ENCODE measurements at regions not wholly inside any gene's neighbourhood (a gene's known extent, or its start where the extent isn't known, plus 50 kb on each side); places are given as distances from the start of the nearest gene placed in this dataset.

DNA sequence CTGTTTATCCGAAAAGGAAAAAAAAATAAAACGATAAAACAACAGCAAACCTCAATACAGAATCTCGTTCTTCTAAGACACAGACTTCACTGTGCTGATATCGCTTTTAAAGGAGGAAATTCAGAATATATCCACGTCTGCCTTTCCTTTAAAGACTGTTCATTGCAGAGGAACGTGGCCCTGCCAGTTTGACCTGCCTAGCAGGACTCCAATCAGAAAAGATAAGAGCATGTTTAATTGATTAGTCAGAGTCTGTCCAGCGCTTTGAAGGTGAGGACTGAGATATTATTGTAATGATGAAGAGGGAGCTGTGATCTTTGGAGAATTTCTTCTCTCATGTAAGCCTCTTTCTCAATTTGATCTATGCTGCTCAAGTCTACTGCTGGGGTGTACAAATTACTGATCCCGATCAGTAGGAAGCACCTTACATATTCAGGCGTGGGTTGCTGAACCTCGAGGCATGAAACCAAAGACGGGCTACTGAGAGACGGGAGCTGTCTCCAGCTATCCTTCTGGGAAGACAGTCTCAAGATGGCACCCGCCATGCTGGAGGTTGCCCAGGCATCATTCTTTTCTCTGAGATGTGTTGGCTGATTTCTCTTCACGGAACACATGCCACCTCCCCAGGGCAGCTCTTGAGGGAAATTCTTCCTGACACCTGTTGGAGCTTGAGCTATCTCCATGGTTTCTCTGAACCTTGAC, 146.1 kb downstream of the SHOX start:
- no peak overlapping the region for H3K27ac ChIP-seq
- ATAC-seq: no peak
- H3K27me3 ChIP-seq: peaks cover 15% of the 10 kb centered on the region
- H3K36me3 ChIP-seq: no peaks in the 10 kb centered on the region
- 58 to 62% methylated on average over 8 to 14 of the region's 14 CpGs for WGBS, 2 donors (ENCODE audit: low coverage in 1 of 2)
- H3K4me3 ChIP-seq: no peak overlapping the region
- no peaks in the 10 kb centered on the region for H3K9me3 ChIP-seq
- no peaks in the 10 kb centered on the region for H3K4me1 ChIP-seq
- no peak for TF ChIP-seq POLR2AphosphoS5 (IDR thresholded peaks at IDR 0.05)
- TF ChIP-seq, protein P1, sequence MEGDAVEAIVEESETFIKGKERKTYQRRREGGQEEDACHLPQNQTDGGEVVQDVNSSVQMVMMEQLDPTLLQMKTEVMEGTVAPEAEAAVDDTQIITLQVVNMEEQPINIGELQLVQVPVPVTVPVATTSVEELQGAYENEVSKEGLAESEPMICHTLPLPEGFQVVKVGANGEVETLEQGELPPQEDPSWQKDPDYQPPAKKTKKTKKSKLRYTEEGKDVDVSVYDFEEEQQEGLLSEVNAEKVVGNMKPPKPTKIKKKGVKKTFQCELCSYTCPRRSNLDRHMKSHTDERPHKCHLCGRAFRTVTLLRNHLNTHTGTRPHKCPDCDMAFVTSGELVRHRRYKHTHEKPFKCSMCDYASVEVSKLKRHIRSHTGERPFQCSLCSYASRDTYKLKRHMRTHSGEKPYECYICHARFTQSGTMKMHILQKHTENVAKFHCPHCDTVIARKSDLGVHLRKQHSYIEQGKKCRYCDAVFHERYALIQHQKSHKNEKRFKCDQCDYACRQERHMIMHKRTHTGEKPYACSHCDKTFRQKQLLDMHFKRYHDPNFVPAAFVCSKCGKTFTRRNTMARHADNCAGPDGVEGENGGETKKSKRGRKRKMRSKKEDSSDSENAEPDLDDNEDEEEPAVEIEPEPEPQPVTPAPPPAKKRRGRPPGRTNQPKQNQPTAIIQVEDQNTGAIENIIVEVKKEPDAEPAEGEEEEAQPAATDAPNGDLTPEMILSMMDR (IDR thresholded peaks at IDR 0.05): no peak
- TF ChIP-seq EP300 (IDR thresholded peaks at IDR 0.05): no peak
- no peak for TF ChIP-seq POLR2A (IDR thresholded peaks at IDR 0.05)

GRCh38 chrX:776061-776460, 145.5 kb downstream of the SHOX start:
- ATAC-seq: no peak
- no peaks in the 10 kb centered on the region for H3K36me3 ChIP-seq
- no peaks in the 10 kb centered on the region for H3K9me3 ChIP-seq
- TF ChIP-seq, protein P1 (IDR thresholded peaks at IDR 0.05): no peak
- no peak for TF ChIP-seq POLR2AphosphoS5 (IDR thresholded peaks at IDR 0.05)
- no peak for TF ChIP-seq EP300 (IDR thresholded peaks at IDR 0.05)
- no peak for TF ChIP-seq POLR2A (IDR thresholded peaks at IDR 0.05)
- WGBS, 2 donors (ENCODE audit: low coverage in 1 of 2): 40 to 69% methylated on average over 2 to 9 of the region's 9 CpGs
- peaks cover 19% of the 10 kb centered on the region for H3K27me3 ChIP-seq
- no peaks in the 10 kb centered on the region for H3K4me1 ChIP-seq
- H3K4me3 ChIP-seq: no peak overlapping the region
- H3K27ac ChIP-seq: no peak overlapping the region

DNA sequence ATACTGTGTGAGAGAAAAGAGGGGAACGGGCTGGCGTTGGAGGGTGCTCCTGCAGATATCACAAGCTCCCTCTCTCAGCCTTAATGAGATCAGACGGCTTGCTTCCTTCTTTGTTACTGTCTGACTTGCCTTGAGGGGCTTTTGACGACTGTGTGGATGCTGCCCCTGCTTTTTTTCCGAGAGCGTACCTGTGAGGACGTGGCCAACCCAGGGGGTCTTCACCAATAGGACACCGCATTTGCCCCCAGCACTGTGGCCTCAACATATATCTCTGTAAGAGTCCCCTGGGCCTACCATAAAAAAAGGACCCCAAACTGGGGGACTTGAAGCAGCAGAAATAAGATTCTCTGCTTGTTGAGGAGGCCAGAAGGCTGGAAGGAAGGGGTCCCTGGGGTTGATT, 143.9 kb downstream of the SHOX start:
- Histone ChIP-seq H3K36me3 (no peaks in the 10 kb centered on the region), H3K4me1 (no peaks in the 10 kb centered on the region), H3K27me3 (peaks cover 27% of the 10 kb centered on the region), H3K9me3 (no peaks in the 10 kb centered on the region), H3K27ac (no peak overlapping the region), H3K4me3 (no peak overlapping the region)
- TF ChIP-seq, protein P1 (IDR thresholded peaks at IDR 0.05): no peak
- TF ChIP-seq POLR2AphosphoS5 (IDR thresholded peaks at IDR 0.05) (no peak), POLR2A (IDR thresholded peaks at IDR 0.05) (no peak), EP300 (IDR thresholded peaks at IDR 0.05) (no peak)
- 58% methylated on average over 6 of the region's 8 CpGs; no CpG with 5 or more reads in 1 of the 2 donors for WGBS, 2 donors (ENCODE audit: low coverage in 1 of 2)
- no peak for ATAC-seq

DNA sequence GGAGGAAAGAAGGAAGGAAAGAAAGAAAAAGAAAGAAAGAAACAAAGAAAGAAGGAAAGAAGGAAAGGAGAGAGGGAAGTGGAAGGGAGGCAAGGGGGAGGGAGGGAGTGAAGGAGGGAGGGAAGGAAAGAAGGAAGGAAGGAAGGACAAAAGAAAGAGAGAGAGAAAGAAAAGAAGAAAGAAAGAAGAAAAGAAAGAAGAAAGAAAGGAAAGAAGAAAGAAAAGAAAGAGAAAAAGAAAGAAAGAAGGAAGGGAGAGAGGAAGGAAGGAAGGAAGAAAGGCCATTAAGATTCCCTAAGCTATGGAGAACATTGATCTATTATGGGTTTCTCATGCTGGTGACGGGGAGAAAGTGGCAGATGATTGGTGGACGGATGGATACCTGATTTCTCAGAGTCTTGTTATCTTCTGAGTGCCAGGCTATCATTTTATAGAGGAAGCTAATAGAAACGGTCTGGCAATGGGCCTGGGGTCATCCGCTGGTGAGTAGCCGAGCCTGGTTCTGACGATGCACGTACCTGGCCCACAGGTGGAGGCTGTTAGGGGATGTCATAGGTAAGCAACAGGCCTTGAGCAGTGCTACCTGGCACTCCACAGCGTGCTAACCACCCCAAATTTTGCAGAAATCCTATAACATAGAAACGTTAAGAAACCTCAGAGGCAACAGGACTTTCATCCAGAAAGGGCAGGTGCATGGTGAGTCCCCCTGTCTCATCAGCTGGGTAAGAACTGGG, 142.9 kb downstream of the SHOX start:
- Histone ChIP-seq H3K27ac (no peak overlapping the region), H3K27me3 (peaks cover 30% of the 10 kb centered on the region), H3K9me3 (no peaks in the 10 kb centered on the region), H3K4me3 (no peak overlapping the region), H3K4me1 (no peaks in the 10 kb centered on the region), H3K36me3 (no peaks in the 10 kb centered on the region)
- no peak for TF ChIP-seq POLR2A (IDR thresholded peaks at IDR 0.05)
- no peak for TF ChIP-seq EP300 (IDR thresholded peaks at IDR 0.05)
- no peak for TF ChIP-seq POLR2AphosphoS5 (IDR thresholded peaks at IDR 0.05)
- TF ChIP-seq, protein P1 (IDR thresholded peaks at IDR 0.05): no peak
- no peak for ATAC-seq
- 61 to 71% methylated on average over 5 to 7 of the region's 9 CpGs for WGBS, 2 donors (ENCODE audit: low coverage in 1 of 2)

GRCh38 chrX:771536-771935, 140.9 kb downstream of the SHOX start:
- TF ChIP-seq POLR2A (IDR thresholded peaks at IDR 0.05): no peak
- no peak for TF ChIP-seq POLR2AphosphoS5 (IDR thresholded peaks at IDR 0.05)
- TF ChIP-seq, protein P1 (IDR thresholded peaks at IDR 0.05): no peak
- TF ChIP-seq EP300 (IDR thresholded peaks at IDR 0.05): no peak

More at GRCh38 chrX:771536-771935, 140.9 kb downstream of the SHOX start:
- ATAC-seq: no peak
- Histone ChIP-seq H3K4me1 (no peaks in the 10 kb centered on the region), H3K4me3 (no peak overlapping the region), H3K27ac (no peak overlapping the region), H3K9me3 (no peaks in the 10 kb centered on the region), H3K27me3 (peaks cover 24% of the 10 kb centered on the region), H3K36me3 (no peaks in the 10 kb centered on the region)
- WGBS, 2 donors (ENCODE audit: low coverage in 1 of 2): 35 to 88% methylated on average over 1 to 2 of the region's 6 CpGs

All from gastroesophageal sphincter (tissue), 4 donors.